Sigmoid colon (tissue), 6 donors: ENCODE measurements at regions not wholly inside any gene's neighbourhood (a gene's known extent, or its start where the extent isn't known, plus 50 kb on each side); places are given as distances from the start of the nearest gene placed in this dataset.

Experiments used
- DNase-seq: peaks from one replicate; pipeline ENCODE4 v3.0.0-alpha.2; 2019
- H3K27ac ChIP-seq, 4 donors: fragments of 200-600 bp; sonication (generic); one replicate each; pipeline ENCODE4 v1.5.1; 2016 to 2019; ENCODE audit warnings: mild to moderate bottlenecking in 1 of 4
- H3K27me3 ChIP-seq, 3 donors: fragments of 200-600 bp; sonication (generic); one replicate each; pipeline ENCODE4 v1.5.1; 2019; ENCODE audit warnings: mild to moderate bottlenecking in 1 of 3
- H3K36me3 ChIP-seq, 4 donors: fragments of 200-600 bp; sonication (generic); one replicate each; pipeline ENCODE4 v1.5.1; 2016 to 2019
- H3K4me1 ChIP-seq, 4 donors: fragments of 200-600 bp; sonication (generic); one replicate each; pipeline ENCODE4 v1.5.1; 2017 to 2019
- H3K4me3 ChIP-seq, 4 donors: fragments of 200-600 bp; sonication (generic); one replicate each; pipeline ENCODE4 v1.5.1; 2017 to 2019; ENCODE audit warnings: mild to moderate bottlenecking in 2 of 4, moderate library complexity in 1 of 4
- H3K9me3 ChIP-seq, 4 donors: fragments of 200-600 bp in 3 of 4; sonication (generic) in 3 of 4; one replicate each; pipeline versions ENCODE4 v1.5.1 to v1.6.1; 2013 to 2019
- EP300 ChIP-seq, 4 donors: sonication (generic); formaldehyde crosslinking; IDR thresholded peaks; one replicate each; pipeline ENCODE4 v1.6.1; 2017; ENCODE audit warnings: antibody characterized with exemption in 4 of 4
- POLR2A ChIP-seq, 2 donors: fragments of 450-650 bp; IDR thresholded peaks; one replicate each; pipeline ENCODE4 v1.6.1; 2016; ENCODE audit warnings: antibody characterized with exemption in 2 of 2, mild to moderate bottlenecking in 2 of 2, moderate library complexity in 2 of 2
- POLR2AphosphoS5 ChIP-seq, 4 donors: sonication (generic); formaldehyde crosslinking; IDR thresholded peaks; one replicate each; pipeline ENCODE4 v1.6.1; 2017; ENCODE audit warnings: antibody characterized with exemption in 4 of 4
- WGBS, 2 donors: extraction: QIAGEN DNeasy Blood & Tissue Kit; methylation state at CpG; one replicate each; pipeline ENCODE4 v1.1.7; 2013; 5-methylcytosine and 5-hydroxymethylcytosine counted together
- intact Hi-C: fragments of 100-400 bp; cut with DNase I; formaldehyde crosslinking; loops from one replicate; pipeline ENCODE4 v1.15.1; 2023
- TF ChIP-seq, protein P1 (sequence below), 4 experiments: fragments of 450-650 bp in 3 of 4; fragments of 200-600 bp in 1 of 4; IDR thresholded peaks; one replicate each; pipeline ENCODE4 v1.5.1; 2016 to 2019; ENCODE audit warnings: antibody characterized with exemption in 4 of 4, mild to moderate bottlenecking in 3 of 4, moderate library complexity in 2 of 4
- donor health status: healthy with polysubstance abuse.
- donor health status: healthy.

DNA sequence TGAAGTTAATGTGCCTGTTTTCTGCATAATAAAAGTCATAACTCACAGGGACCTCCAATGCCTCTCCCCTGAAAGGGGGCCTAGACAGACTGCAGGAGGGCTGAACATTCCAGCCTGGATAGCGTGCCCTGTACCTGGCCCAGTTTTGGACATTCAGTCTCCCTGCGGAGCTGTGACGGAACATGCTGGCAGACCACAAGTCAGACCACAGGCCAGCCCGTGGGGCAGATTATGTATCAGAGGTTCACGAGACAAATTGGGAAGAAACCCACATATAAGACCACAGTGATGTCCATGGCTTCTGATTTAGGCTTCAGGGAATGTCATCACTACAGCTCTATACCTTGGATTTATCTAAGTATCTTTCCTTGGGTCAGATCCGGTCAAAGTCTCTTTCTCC lies 151.5 kb upstream of the POU3F1 start:
- H3K4me1 ChIP-seq: peaks cover 0 to 8% (median 7%) of the 10 kb centered on the region in 4 donors
- H3K4me3 ChIP-seq: no peak overlapping the region
- H3K27me3 ChIP-seq: no peaks in the 10 kb centered on the region
- no peak for DNase-seq
- H3K36me3 ChIP-seq: no peaks in the 10 kb centered on the region
- no peak for TF ChIP-seq POLR2A (IDR thresholded peaks at IDR 0.05)
- TF ChIP-seq, protein P1, sequence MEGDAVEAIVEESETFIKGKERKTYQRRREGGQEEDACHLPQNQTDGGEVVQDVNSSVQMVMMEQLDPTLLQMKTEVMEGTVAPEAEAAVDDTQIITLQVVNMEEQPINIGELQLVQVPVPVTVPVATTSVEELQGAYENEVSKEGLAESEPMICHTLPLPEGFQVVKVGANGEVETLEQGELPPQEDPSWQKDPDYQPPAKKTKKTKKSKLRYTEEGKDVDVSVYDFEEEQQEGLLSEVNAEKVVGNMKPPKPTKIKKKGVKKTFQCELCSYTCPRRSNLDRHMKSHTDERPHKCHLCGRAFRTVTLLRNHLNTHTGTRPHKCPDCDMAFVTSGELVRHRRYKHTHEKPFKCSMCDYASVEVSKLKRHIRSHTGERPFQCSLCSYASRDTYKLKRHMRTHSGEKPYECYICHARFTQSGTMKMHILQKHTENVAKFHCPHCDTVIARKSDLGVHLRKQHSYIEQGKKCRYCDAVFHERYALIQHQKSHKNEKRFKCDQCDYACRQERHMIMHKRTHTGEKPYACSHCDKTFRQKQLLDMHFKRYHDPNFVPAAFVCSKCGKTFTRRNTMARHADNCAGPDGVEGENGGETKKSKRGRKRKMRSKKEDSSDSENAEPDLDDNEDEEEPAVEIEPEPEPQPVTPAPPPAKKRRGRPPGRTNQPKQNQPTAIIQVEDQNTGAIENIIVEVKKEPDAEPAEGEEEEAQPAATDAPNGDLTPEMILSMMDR (IDR thresholded peaks at IDR 0.05): no peak
- no peak for TF ChIP-seq POLR2AphosphoS5 (IDR thresholded peaks at IDR 0.05)
- no peak for TF ChIP-seq EP300 (IDR thresholded peaks at IDR 0.05)
- no peaks in the 10 kb centered on the region for H3K9me3 ChIP-seq
- no peak overlapping the region for H3K27ac ChIP-seq
- WGBS, 2 donors: 86 to 88% methylated on average over 6 of the region's 6 CpGs
- intact Hi-C loops: no loop called here

DNA sequence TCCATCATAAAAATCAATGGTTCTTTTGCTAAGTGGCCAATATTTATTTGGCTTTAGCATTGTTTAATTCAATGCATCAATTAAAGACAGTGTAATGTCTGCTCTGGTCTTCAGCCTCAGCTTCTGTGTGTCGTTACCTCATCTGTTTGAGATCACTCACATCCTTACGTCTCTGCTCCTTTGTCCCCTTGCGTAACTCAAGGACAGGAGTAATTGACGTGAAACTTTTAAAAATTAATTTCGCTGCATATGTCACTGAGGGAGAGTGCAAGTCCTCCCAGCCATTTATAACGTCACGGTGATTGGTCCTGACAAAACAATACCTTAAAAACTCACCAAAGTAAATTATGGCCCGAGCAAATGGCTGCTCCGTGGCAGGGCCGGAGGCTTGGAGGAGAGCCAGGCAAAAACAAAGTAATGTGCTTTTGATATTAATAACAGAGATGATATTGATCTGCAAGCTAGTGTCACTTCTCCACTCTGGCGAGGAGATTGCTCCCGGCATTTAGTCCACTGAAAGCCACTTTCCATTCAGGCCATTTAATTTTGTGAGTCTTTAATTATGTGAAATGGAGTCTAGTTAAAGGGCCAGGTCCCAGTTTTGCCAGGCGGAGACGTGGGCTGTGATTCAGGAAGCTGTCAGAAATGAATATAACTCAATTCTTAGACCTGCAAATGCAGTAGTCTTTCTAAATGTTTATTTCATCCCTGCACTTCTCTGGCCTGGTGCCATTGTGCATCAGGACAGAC lies 150.9 kb upstream of the POU3F1 start:
- no peak overlapping the region for H3K27ac ChIP-seq
- no peaks in the 10 kb centered on the region for H3K36me3 ChIP-seq
- intact Hi-C loops: no loop called here
- WGBS, 2 donors: 61 to 78% methylated on average over 14 of the region's 14 CpGs
- H3K9me3 ChIP-seq: no peaks in the 10 kb centered on the region
- DNase-seq: no peak
- no peak overlapping the region for H3K4me3 ChIP-seq
- TF ChIP-seq POLR2A (IDR thresholded peaks at IDR 0.05) (no peak), POLR2AphosphoS5 (IDR thresholded peaks at IDR 0.05) (no peak), EP300 (IDR thresholded peaks at IDR 0.05) (no peak)
- TF ChIP-seq, protein P1 (IDR thresholded peaks at IDR 0.05): no peak
- H3K4me1 ChIP-seq: peaks cover 0 to 8% (median 7%) of the 10 kb centered on the region in 4 donors
- H3K27me3 ChIP-seq: no peaks in the 10 kb centered on the region

DNA sequence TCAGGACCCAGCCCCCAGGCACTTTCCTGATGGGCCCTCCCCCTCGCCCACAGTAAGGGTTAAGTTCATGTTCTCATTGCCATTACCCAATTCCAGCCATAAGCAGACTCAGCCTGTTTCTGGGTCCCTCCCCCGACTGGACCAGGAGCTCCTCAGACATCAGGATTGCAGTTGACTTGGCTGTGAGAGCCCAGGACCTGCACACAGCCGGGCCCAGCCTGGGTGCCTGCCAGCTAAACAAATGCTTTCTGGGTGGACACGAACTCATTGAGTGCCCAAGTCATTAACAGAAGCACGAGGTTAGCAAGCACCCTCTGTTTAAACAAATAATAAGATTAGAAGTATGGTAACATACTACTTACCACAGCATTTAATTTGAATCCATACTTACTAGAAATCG lies 147.9 kb upstream of the POU3F1 start:
- H3K27me3 ChIP-seq: peaks cover 0 to 6% (median 0%) of the 10 kb centered on the region in 3 donors
- intact Hi-C loops: no loop called here
- TF ChIP-seq, protein P1 (IDR thresholded peaks at IDR 0.05): no peak
- TF ChIP-seq POLR2AphosphoS5 (IDR thresholded peaks at IDR 0.05) (no peak), EP300 (IDR thresholded peaks at IDR 0.05) (no peak), POLR2A (IDR thresholded peaks at IDR 0.05) (no peak)
- no peak overlapping the region for H3K27ac ChIP-seq
- H3K9me3 ChIP-seq: no peaks in the 10 kb centered on the region
- H3K36me3 ChIP-seq: no peaks in the 10 kb centered on the region
- whole genome bisulfite sequencing, 2 donors: 42 to 65% methylated on average over 6 of the region's 6 CpGs
- DNase-seq: no peak
- H3K4me1 ChIP-seq: peaks cover 0 to 8% (median 7%) of the 10 kb centered on the region in 4 donors
- H3K4me3 ChIP-seq: no peak overlapping the region

DNA sequence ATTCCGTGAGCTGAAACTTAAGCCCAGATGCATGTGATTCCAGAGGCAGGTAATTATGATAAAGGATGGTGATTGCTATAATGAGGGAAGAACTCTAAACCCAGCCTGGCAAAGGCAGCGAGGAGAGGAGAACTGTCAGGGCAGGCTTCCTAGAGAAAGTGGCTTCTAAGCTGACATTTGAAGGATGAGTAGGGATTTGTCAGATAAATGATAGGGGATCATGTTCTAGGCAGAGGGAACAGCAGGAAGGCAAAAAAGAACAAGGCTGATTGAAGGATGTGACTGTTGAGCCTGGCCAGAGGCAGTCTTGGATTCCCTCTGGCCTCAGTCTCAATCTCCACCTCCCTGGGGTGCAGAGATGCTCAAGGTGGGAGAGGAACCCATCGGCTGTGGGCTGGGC lies 146.4 kb upstream of the POU3F1 start:
- DNase-seq: no peak
- Histone ChIP-seq H3K4me3 (no peak overlapping the region), H3K9me3 (peaks cover 0 to 4% (median 0%) of the 10 kb centered on the region in 4 donors), H3K36me3 (no peaks in the 10 kb centered on the region), H3K4me1 (peaks cover 0 to 7% (median 5%) of the 10 kb centered on the region in 4 donors), H3K27ac (no peak overlapping the region), H3K27me3 (peaks cover 0 to 6% (median 0%) of the 10 kb centered on the region in 3 donors)
- WGBS, 2 donors: 61 to 68% methylated on average over 3 of the region's 3 CpGs
- no peak for TF ChIP-seq POLR2AphosphoS5 (IDR thresholded peaks at IDR 0.05)
- TF ChIP-seq POLR2A (IDR thresholded peaks at IDR 0.05): no peak
- TF ChIP-seq, protein P1 (IDR thresholded peaks at IDR 0.05): no peak
- TF ChIP-seq EP300 (IDR thresholded peaks at IDR 0.05): no peak
- intact Hi-C loops: no loop called here
